ENCODE measurements at regions not wholly inside any gene's neighbourhood (a gene's known extent, or its start where the extent isn't known, plus 50 kb on each side); places are given as distances from the start of the nearest gene placed in this dataset.
A peak's percentile ranks its signal among the peaks of the same experiment; 100 is the strongest.

- peak; percentile 34 for DNase-seq (ENCODE audit: low read depth)
- no peak for TF ChIP-seq POLR2A (IDR thresholded peaks at IDR 0.05; ENCODE audit: extremely low read depth, insufficient read length)
- TF ChIP-seq MYC (IDR thresholded peaks at IDR 0.05; ENCODE audit: low read depth, low read length), result no peak
- no peak for TF ChIP-seq CTCF (IDR thresholded peaks at IDR 0.05; ENCODE audit: low read depth, low read length)
- TF ChIP-seq MAX (IDR thresholded peaks at IDR 0.05; ENCODE audit: low read depth, low read length), result no peak
- H3K4me3 ChIP-seq (ENCODE audit: low read depth, low read length), result no peak overlapping the region
These were observed 168.6 kb upstream of the UBASH3B start for GRCh38 chr11:122486793-122487495.

- no peak overlapping the region for H3K4me3 ChIP-seq (ENCODE audit: low read depth, low read length)
- TF ChIP-seq MYC (IDR thresholded peaks at IDR 0.05; ENCODE audit: low read depth, low read length) (no peak), CTCF (IDR thresholded peaks at IDR 0.05; ENCODE audit: low read depth, low read length) (no peak), MAX (IDR thresholded peaks at IDR 0.05; ENCODE audit: low read depth, low read length) (no peak), POLR2A (IDR thresholded peaks at IDR 0.05; ENCODE audit: extremely low read depth, insufficient read length) (no peak)
- DNase-seq (ENCODE audit: low read depth), result peak; percentile 23
These were observed 176.5 kb upstream of the UBASH3B start for GRCh38 chr11:122478986-122479385.

GRCh38 chr11:122468965-122469364 lies 186.6 kb upstream of the UBASH3B start:
- no peak for DNase-seq (ENCODE audit: low read depth)
- TF ChIP-seq CTCF (IDR thresholded peaks at IDR 0.05; ENCODE audit: low read depth, low read length) (no peak), MYC (IDR thresholded peaks at IDR 0.05; ENCODE audit: low read depth, low read length) (no peak), MAX (IDR thresholded peaks at IDR 0.05; ENCODE audit: low read depth, low read length) (no peak), POLR2A (IDR thresholded peaks at IDR 0.05; ENCODE audit: extremely low read depth, insufficient read length) (no peak)
- H3K4me3 ChIP-seq (ENCODE audit: low read depth, low read length), result no peak overlapping the region

GRCh38 chr11:122463530-122463929 lies 192.0 kb upstream of the UBASH3B start:
- no peak for DNase-seq (ENCODE audit: low read depth)
- TF ChIP-seq MAX (IDR thresholded peaks at IDR 0.05; ENCODE audit: low read depth, low read length), result no peak
- TF ChIP-seq MYC (IDR thresholded peaks at IDR 0.05; ENCODE audit: low read depth, low read length), result no peak
- TF ChIP-seq CTCF (IDR thresholded peaks at IDR 0.05; ENCODE audit: low read depth, low read length), result no peak
- no peak for TF ChIP-seq POLR2A (IDR thresholded peaks at IDR 0.05; ENCODE audit: extremely low read depth, insufficient read length)
- H3K4me3 ChIP-seq (ENCODE audit: low read depth, low read length), result no peak overlapping the region

- DNase-seq (ENCODE audit: low read depth), result no peak
These were observed 196.5 kb upstream of the UBASH3B start for GRCh38 chr11:122459064-122459463.

More at GRCh38 chr11:122459064-122459463, 196.5 kb upstream of the UBASH3B start:
- TF ChIP-seq CTCF (IDR thresholded peaks at IDR 0.05; ENCODE audit: low read depth, low read length) (no peak), MYC (IDR thresholded peaks at IDR 0.05; ENCODE audit: low read depth, low read length) (no peak), MAX (IDR thresholded peaks at IDR 0.05; ENCODE audit: low read depth, low read length) (no peak), POLR2A (IDR thresholded peaks at IDR 0.05; ENCODE audit: extremely low read depth, insufficient read length) (no peak)
- H3K4me3 ChIP-seq (ENCODE audit: low read depth, low read length), result no peak overlapping the region
